ENCODE measurements at regions not wholly inside any gene's neighbourhood (a gene's known extent, or its start where the extent isn't known, plus 50 kb on each side); places are given as distances from the start of the nearest gene placed in this dataset.

- Histone ChIP-seq H3K4me1 (ENCODE audit: insufficient read depth) (peaks cover 13% of the 10 kb centered on the region), H3K79me2 (replicated peaks; ENCODE audit: insufficient read depth) (no peaks in the 10 kb centered on the region), H3K27ac (ENCODE audit: low read depth) (no peak overlapping the region), H3K27me3 (ENCODE audit: insufficient read depth) (no peaks in the 10 kb centered on the region), H2AFZ (no peak overlapping the region; the same call in 1 of the 2 replicates), H3K9me2 (ENCODE audit: insufficient read depth) (no peaks in the 10 kb centered on the region), H3K4me2 (no peak overlapping the region), H3F3A (replicated peaks; ENCODE audit: low read depth) (no peaks in the 10 kb centered on the region; the same call in 1 of the 2 replicates), H3K36me3 (ENCODE audit: insufficient read depth) (0 out of 2 replicates have a peak, but pooled peaks cover 3% of the 10 kb centered on the region), H4K20me1 (replicated peaks; ENCODE audit: insufficient read depth) (no peaks in the 10 kb centered on the region), H3K4me3 (no peak overlapping the region)
- no peak for ATAC-seq
- Mint-ChIP-seq H3K4me1 (peaks cover 28% of the 10 kb centered on the region), H3K27me3 (ENCODE audit: insufficient read depth, low read depth, poor library complexity) (peaks cover 7% of the 10 kb centered on the region), H3K9me3 (peaks cover 3% of the 10 kb centered on the region; the same call in 1 of the 3 replicates), H3K27ac (no peak overlapping the region), H3K36me3 (ENCODE audit: low read depth) (no peaks in the 10 kb centered on the region), H3K4me3 (no peak overlapping the region)
- DNase-seq (ENCODE audit: low spot score), result no peak
- TF ChIP-seq ZNF114 (CRISPR knock-in tag; IDR thresholded peaks at IDR 0.05) (no peak), ETS1 (IDR thresholded peaks at IDR 0.05) (no peak), EZH2phosphoT487 (IDR thresholded peaks at IDR 0.05; ENCODE audit: unreplicated experiment) (no peak), JUNB (IDR thresholded peaks at IDR 0.05; ENCODE audit: unreplicated experiment) (no peak), CREB1 (CRISPR knock-in tag; IDR thresholded peaks at IDR 0.05; ENCODE audit: low read depth) (no peak), STAT1 (IDR thresholded peaks at IDR 0.05; ENCODE audit: unreplicated experiment) (no peak), ZNF462 (CRISPR knock-in tag; IDR thresholded peaks at IDR 0.05) (no peak), REST (IDR thresholded peaks at IDR 0.05; ENCODE audit: unreplicated experiment) (no peak), NANOG (IDR thresholded peaks at IDR 0.05; ENCODE audit: borderline replicate concordance) (no peak), POLR2AphosphoS5 (IDR thresholded peaks at IDR 0.05; ENCODE audit: low read depth) (no peak), EZH2 (IDR thresholded peaks at IDR 0.05; ENCODE audit: low read depth, unreplicated experiment) (no peak), ZNF331 (CRISPR knock-in tag; IDR thresholded peaks at IDR 0.05; ENCODE audit: low read depth) (no peak)
- TF ChIP-seq, protein P1, sequence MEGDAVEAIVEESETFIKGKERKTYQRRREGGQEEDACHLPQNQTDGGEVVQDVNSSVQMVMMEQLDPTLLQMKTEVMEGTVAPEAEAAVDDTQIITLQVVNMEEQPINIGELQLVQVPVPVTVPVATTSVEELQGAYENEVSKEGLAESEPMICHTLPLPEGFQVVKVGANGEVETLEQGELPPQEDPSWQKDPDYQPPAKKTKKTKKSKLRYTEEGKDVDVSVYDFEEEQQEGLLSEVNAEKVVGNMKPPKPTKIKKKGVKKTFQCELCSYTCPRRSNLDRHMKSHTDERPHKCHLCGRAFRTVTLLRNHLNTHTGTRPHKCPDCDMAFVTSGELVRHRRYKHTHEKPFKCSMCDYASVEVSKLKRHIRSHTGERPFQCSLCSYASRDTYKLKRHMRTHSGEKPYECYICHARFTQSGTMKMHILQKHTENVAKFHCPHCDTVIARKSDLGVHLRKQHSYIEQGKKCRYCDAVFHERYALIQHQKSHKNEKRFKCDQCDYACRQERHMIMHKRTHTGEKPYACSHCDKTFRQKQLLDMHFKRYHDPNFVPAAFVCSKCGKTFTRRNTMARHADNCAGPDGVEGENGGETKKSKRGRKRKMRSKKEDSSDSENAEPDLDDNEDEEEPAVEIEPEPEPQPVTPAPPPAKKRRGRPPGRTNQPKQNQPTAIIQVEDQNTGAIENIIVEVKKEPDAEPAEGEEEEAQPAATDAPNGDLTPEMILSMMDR (conservative IDR thresholded peaks at IDR 0.05; ENCODE audit: low read depth in 2 of 2), result no peak
These were observed 604.1 kb upstream of the JAG1 start for GRCh38 chr20:11277858-11278257.

Data from GM23338 (cell line).